OCI-LY1 (cell line): ENCODE measurements at regions not wholly inside any gene's neighbourhood (a gene's known extent, or its start where the extent isn't known, plus 50 kb on each side); places are given as distances from the start of the nearest gene placed in this dataset.

Experiments
- H2AFZ ChIP-seq: fragments of 200-600 bp; sonication (generic), shearing (Covaris generic); 2 replicates; pipeline ENCODE4 v1.6.0; 2014; ENCODE audit warnings: antibody characterized with exemption, mild to moderate bottlenecking, low read length
- H3F3A ChIP-seq: fragments of 200-600 bp; sonication (generic), shearing (Covaris generic); 2 replicates; pipeline ENCODE4 v1.6.0; 2014; ENCODE audit warnings: mild to moderate bottlenecking, antibody characterized with exemption, low read length, moderate library complexity; ENCODE audit not compliant: insufficient read depth
- H3K27ac ChIP-seq: fragments of 200-600 bp; sonication (generic); 2 replicates; pipeline ENCODE4 v1.5.1; 2014; ENCODE audit warnings: low read length, mixed run types, mild to moderate bottlenecking, low read depth; ENCODE audit not compliant: poor library complexity, severe bottlenecking
- H3K27me3 ChIP-seq: fragments of 200-600 bp; sonication (generic); 2 replicates; pipeline ENCODE4 v1.6.0; 2014; ENCODE audit warnings: antibody characterized with exemption, mild to moderate bottlenecking, low read length, moderate library complexity; ENCODE audit not compliant: insufficient read depth
- H3K36me3 ChIP-seq: fragments of 200-600 bp; sonication (generic); 2 replicates; pipeline ENCODE4 v1.6.1; 2014; ENCODE audit warnings: mild to moderate bottlenecking, antibody characterized with exemption, low read length, moderate library complexity, mixed read lengths; ENCODE audit not compliant: insufficient read depth
- H3K4me1 ChIP-seq: fragments of 200-600 bp; sonication (generic); 2 replicates; pipeline ENCODE4 v1.5.1; 2014; ENCODE audit warnings: mild to moderate bottlenecking, low read length, moderate library complexity; ENCODE audit not compliant: insufficient read depth, severe bottlenecking
- H3K4me2 ChIP-seq: fragments of 200-600 bp; sonication (generic), shearing (Covaris generic); 2 replicates; pipeline ENCODE4 v1.6.1; 2014; ENCODE audit warnings: low read length
- H3K4me3 ChIP-seq: fragments of 200-600 bp; sonication (generic); 2 replicates; pipeline ENCODE4 v1.5.1; 2014; ENCODE audit warnings: low read length, low read depth, mild to moderate bottlenecking, mixed read lengths; ENCODE audit not compliant: poor library complexity, severe bottlenecking
- H3K79me2 ChIP-seq: fragments of 200-600 bp; shearing (Covaris generic); 2 replicates; pipeline ENCODE4 v1.6.1; 2016; ENCODE audit warnings: mixed run types, low read length, mixed read lengths; ENCODE audit not compliant: insufficient read depth
- H3K9ac ChIP-seq: fragments of 200-600 bp; sonication (generic), shearing (Covaris generic); 2 replicates; pipeline ENCODE4 v1.6.1; 2014; ENCODE audit warnings: mild to moderate bottlenecking, low read length, mixed read lengths
- H3K9me2 ChIP-seq: fragments of 200-600 bp; sonication (generic), shearing (Covaris generic); 2 replicates; pipeline ENCODE4 v1.6.1; 2014; ENCODE audit warnings: low read depth, mild to moderate bottlenecking, low read length, mixed read lengths
- H3K9me3 ChIP-seq: fragments of 200-600 bp; shearing (Covaris generic); 2 replicates; pipeline ENCODE4 v1.6.1; 2014; ENCODE audit warnings: low read length, mixed read lengths
- H4K20me1 ChIP-seq: fragments of 200-600 bp; sonication (generic), shearing (Covaris generic); 2 replicates; pipeline ENCODE4 v1.6.0; 2016; ENCODE audit warnings: mild to moderate bottlenecking, low read length; ENCODE audit not compliant: insufficient read depth
- CTCF ChIP-seq: fragments of 200-600 bp; sonication (generic), shearing (Covaris generic); IDR thresholded peaks from 2 replicates; pipeline ENCODE4 v1.5.1; 2017; ENCODE audit warnings: mild to moderate bottlenecking, antibody characterized with exemption, low read length, moderate library complexity, mixed read lengths
- EZH2 ChIP-seq: fragments of 200-600 bp; sonication (generic), shearing (Covaris generic); IDR thresholded peaks from 2 replicates; pipeline ENCODE4 v1.8.0; 2017; ENCODE audit warnings: borderline replicate concordance, mixed run types, mild to moderate bottlenecking, antibody characterized with exemption, low read length, moderate library complexity, mixed read lengths

GRCh38 chr2:7984693-7985353, 697.0 kb upstream of the ID2 start:
- Histone ChIP-seq H3K27ac (no peak overlapping the region), H2AFZ (no peak overlapping the region)

GRCh38 chr2:7986431-7986830, 695.4 kb upstream of the ID2 start:
- Histone ChIP-seq H3F3A (no peaks in the 10 kb centered on the region), H3K4me3 (no peak overlapping the region), H3K4me2 (no peak overlapping the region), H3K79me2 (no peaks in the 10 kb centered on the region), H3K27me3 (no peaks in the 10 kb centered on the region; the same call in 1 of the 2 replicates), H3K27ac (no peak overlapping the region), H3K9ac (no peak overlapping the region), H3K9me2 (no peaks in the 10 kb centered on the region), H3K36me3 (no peaks in the 10 kb centered on the region), H2AFZ (no peak overlapping the region), H4K20me1 (no peaks in the 10 kb centered on the region), H3K9me3 (peaks cover 8% of the 10 kb centered on the region; the same call in 1 of the 2 replicates), H3K4me1 (no peaks in the 10 kb centered on the region)
- no peak for TF ChIP-seq CTCF
- TF ChIP-seq EZH2 = no peak

More at GRCh38 chr2:7984693-7985353, 697.0 kb upstream of the ID2 start:
- Histone ChIP-seq H3K79me2 (no peaks in the 10 kb centered on the region), H3K27me3 (no peaks in the 10 kb centered on the region; the same call in 1 of the 2 replicates), H4K20me1 (no peaks in the 10 kb centered on the region), H3K4me1 (no peaks in the 10 kb centered on the region), H3K9me3 (peaks cover 8% of the 10 kb centered on the region; the same call in 1 of the 2 replicates), H3K4me3 (no peak overlapping the region), H3K9me2 (no peaks in the 10 kb centered on the region), H3K9ac (no peak overlapping the region), H3K4me2 (no peak overlapping the region), H3K36me3 (no peaks in the 10 kb centered on the region), H3F3A (no peaks in the 10 kb centered on the region)
- TF ChIP-seq CTCF (no peak), EZH2 (no peak)

- no peaks in the 10 kb centered on the region for H4K20me1 ChIP-seq
- no peak overlapping the region for H2AFZ ChIP-seq
- H3K9me2 ChIP-seq = no peaks in the 10 kb centered on the region
- H3K9me3 ChIP-seq = no peaks in the 10 kb centered on the region
- H3K4me2 ChIP-seq = no peak overlapping the region
- no peaks in the 10 kb centered on the region for H3F3A ChIP-seq
- no peak overlapping the region for H3K4me3 ChIP-seq
- no peaks in the 10 kb centered on the region for H3K79me2 ChIP-seq
- no peaks in the 10 kb centered on the region for H3K36me3 ChIP-seq
- TF ChIP-seq CTCF = no peak
- no peak for TF ChIP-seq EZH2
- no peak overlapping the region for H3K9ac ChIP-seq
- no peaks in the 10 kb centered on the region for H3K4me1 ChIP-seq
- no peak overlapping the region for H3K27ac ChIP-seq
- H3K27me3 ChIP-seq = no peaks in the 10 kb centered on the region; the same call in 1 of the 2 replicates
Observed at GRCh38 chr2:7987992-7988391, 693.9 kb upstream of the ID2 start.
